ENCODE measurements at regions not wholly inside any gene's neighbourhood (a gene's known extent, or its start where the extent isn't known, plus 50 kb on each side); places are given as distances from the start of the nearest gene placed in this dataset.

- DNase-seq, result no peak
Measured at GRCh38 chr15:39330061-39330460, 250.8 kb upstream of the THBS1 start.

GRCh38 chr15:39331584-39331983 lies 249.3 kb upstream of the THBS1 start:
- no peak for DNase-seq

GRCh38 chr15:39332846-39333245 lies 248.0 kb upstream of the THBS1 start:
- no peak for DNase-seq

GRCh38 chr15:39333393-39333792 lies 247.5 kb upstream of the THBS1 start:
- DNase-seq, result no peak

GRCh38 chr15:39333896-39334295 lies 247.0 kb upstream of the THBS1 start:
- no peak for DNase-seq

GRCh38 chr15:39336926-39337325 lies 244.0 kb upstream of the THBS1 start:
- no peak for DNase-seq

- DNase-seq, result no peak
Measured at GRCh38 chr15:39338251-39338650, 242.6 kb upstream of the THBS1 start.

GRCh38 chr15:39340903-39341645 lies 239.8 kb upstream of the THBS1 start:
- DNase-seq, result no peak

GRCh38 chr15:39344662-39345141 lies 236.2 kb upstream of the THBS1 start:
- no peak for DNase-seq

GRCh38 chr15:39345176-39345575 lies 235.7 kb upstream of the THBS1 start:
- no peak for DNase-seq

- DNase-seq, result no peak
Measured at GRCh38 chr15:39347453-39347852, 233.4 kb upstream of the THBS1 start.

- DNase-seq, result no peak
Measured at GRCh38 chr15:39350785-39351184, 230.1 kb upstream of the THBS1 start.

GRCh38 chr15:39354189-39354588 lies 226.7 kb upstream of the THBS1 start:
- no peak for DNase-seq

GRCh38 chr15:39357480-39358268 lies 223.2 kb upstream of the THBS1 start:
- no peak for DNase-seq

- no peak for DNase-seq
Measured at GRCh38 chr15:39358441-39359041, 222.3 kb upstream of the THBS1 start.

- no peak for DNase-seq
Measured at GRCh38 chr15:39359771-39360170, 221.1 kb upstream of the THBS1 start.

GRCh38 chr15:39360452-39360851 lies 220.4 kb upstream of the THBS1 start:
- DNase-seq, result no peak

GRCh38 chr15:39361497-39361896 lies 219.4 kb upstream of the THBS1 start:
- no peak for DNase-seq

- no peak for DNase-seq
Measured at GRCh38 chr15:39362821-39363561, 217.9 kb upstream of the THBS1 start.

GRCh38 chr15:39363761-39364586 lies 216.9 kb upstream of the THBS1 start:
- DNase-seq, result no peak

GRCh38 chr15:39364721-39365120 lies 216.2 kb upstream of the THBS1 start:
- no peak for DNase-seq

GRCh38 chr15:39365161-39365560 lies 215.7 kb upstream of the THBS1 start:
- DNase-seq, result no peak

Data from activated CD4-positive, alpha-beta T cell treated with anti-CD3 and anti-CD28 coated beads for 4 hours (primary cell).